SK-N-SH (cell line): ENCODE measurements at regions not wholly inside any gene's neighbourhood (a gene's known extent, or its start where the extent isn't known, plus 50 kb on each side); places are given as distances from the start of the nearest gene placed in this dataset.

Experiments
- CTCF ChIA-PET: fragments of 300-600, 350-600 bp; formaldehyde crosslinking; extraction: SDS; loops from one replicate; lab custom pipeline; 2021; lab: Yijun Ruan, JAX
- POLR2A ChIA-PET: fragments of 350-600 bp; sonication (Branson Sonifier 250); formaldehyde crosslinking; extraction: SDS; loops from one replicate; lab custom pipeline; 2020; ENCODE audit warnings: antibody characterized with exemption, inconsistent platforms; lab: Yijun Ruan, JAX
- DNase-seq: peaks from one replicate; pipeline ENCODE4 v3.0.0; 2012
- H2AFZ ChIP-seq: fragments of 200-600 bp; sonication (generic); 2 replicates; pipeline ENCODE4 v1.8.1; 2016; ENCODE audit warnings: antibody characterized with exemption, mild to moderate bottlenecking, low read depth
- H3F3A ChIP-seq: fragments of 200-600 bp; sonication (generic); replicated peaks from 2 replicates; pipeline ENCODE3; 2016; ENCODE audit warnings: antibody characterized with exemption, mild to moderate bottlenecking; ENCODE audit not compliant: insufficient read depth
- H3K27ac ChIP-seq, 2 experiments: fragments of 200-500 bp in 1 of 2; fragments of 200-600 bp in 1 of 2; sonication (Bioruptor generic) in 1 of 2; sonication (generic), shearing (Covaris generic) in 1 of 2; 2 replicates each; pipeline versions ENCODE4 v1.5.1 to v1.6.1; 2014 to 2016; ENCODE audit warnings: low read depth in 2 of 2, inconsistent platforms in 1 of 2, low read length in 1 of 2, mild to moderate bottlenecking in 1 of 2, mixed read lengths in 1 of 2
- H3K27me3 ChIP-seq: fragments of 200-600 bp; sonication (generic), shearing (Covaris generic); 2 replicates; pipeline ENCODE4 v1.6.1; 2016; ENCODE audit warnings: mixed run types; ENCODE audit not compliant: insufficient read depth
- H3K36me3 ChIP-seq, 2 experiments: fragments of 200-500 bp in 1 of 2; fragments of 200-600 bp in 1 of 2; sonication (Bioruptor generic) in 1 of 2; sonication (generic) in 1 of 2; replicated peaks in 1 of 2; 2 replicates each; pipeline versions ENCODE3 to v1.5.1; 2014 to 2016; ENCODE audit warnings: low read length in 1 of 2, mild to moderate bottlenecking in 1 of 2; ENCODE audit not compliant: insufficient read depth in 2 of 2, control insufficient read depth in 1 of 2
- H3K4me1 ChIP-seq, 2 experiments: fragments of 200-500 bp in 1 of 2; fragments of 200-600 bp in 1 of 2; sonication (Bioruptor generic) in 1 of 2; sonication (generic), shearing (Covaris generic) in 1 of 2; 2 replicates each; pipeline versions ENCODE4 v1.5.1 to v1.6.1; 2014 to 2016; ENCODE audit warnings: low read depth in 1 of 2, low read length in 1 of 2, mixed run types in 1 of 2; ENCODE audit not compliant: insufficient read depth in 2 of 2, control insufficient read depth in 1 of 2
- H3K4me2 ChIP-seq: fragments of 200-600 bp; sonication (generic), shearing (Covaris generic); 2 replicates; pipeline ENCODE4 v1.6.1; 2017; ENCODE audit warnings: mixed run types
- H3K4me3 ChIP-seq, 2 experiments: fragments of 200-500 bp in 1 of 2; fragments of 200-600 bp in 1 of 2; sonication (Bioruptor generic) in 1 of 2; sonication (generic), shearing (Covaris generic) in 1 of 2; 2 replicates each; pipeline versions ENCODE4 v1.5.1 to v1.8.1; 2014 to 2016; ENCODE audit warnings: low read depth in 2 of 2, inconsistent platforms in 1 of 2, low read length in 1 of 2, mild to moderate bottlenecking in 1 of 2, mixed read lengths in 1 of 2, moderate library complexity in 1 of 2
- H3K79me2 ChIP-seq: fragments of 200-600 bp; sonication (generic); 2 replicates; pipeline ENCODE4 v1.8.1; 2017; ENCODE audit warnings: mild to moderate bottlenecking; ENCODE audit not compliant: insufficient read depth
- H3K9ac ChIP-seq: fragments of 200-600 bp; sonication (generic); 2 replicates; pipeline ENCODE4 v1.6.1; 2017; ENCODE audit warnings: mixed run types
- H3K9me2 ChIP-seq: fragments of 200-600 bp; sonication (generic); 2 replicates; pipeline ENCODE4 v1.6.1; 2017; ENCODE audit warnings: mixed run types
- H3K9me3 ChIP-seq: fragments of 200-600 bp; sonication (generic); 2 replicates; pipeline ENCODE4 v1.6.1; 2017; ENCODE audit warnings: mixed run types, mild to moderate bottlenecking, moderate library complexity
- H4K20me1 ChIP-seq: fragments of 200-600 bp; sonication (generic); 2 replicates; pipeline ENCODE4 v1.6.1; 2017; ENCODE audit warnings: mild to moderate bottlenecking, mixed run types; ENCODE audit not compliant: insufficient read depth
- CHD2 ChIP-seq: fragments of 150-350 bp; IDR thresholded peaks from 2 replicates; pipeline ENCODE4 v1.6.1; 2018; ENCODE audit warnings: low read length; ENCODE audit not compliant: partially characterized antibody
- CTCF ChIP-seq: fragments of 200-600 bp; sonication (generic); IDR thresholded peaks from 2 replicates; pipeline ENCODE4 v1.6.1; 2017; ENCODE audit warnings: antibody characterized with exemption, mild to moderate bottlenecking, moderate library complexity
- ELF1 ChIP-seq: IDR thresholded peaks from 2 replicates; pipeline ENCODE4 v1.4.0; 2012
- EZH2phosphoT487 ChIP-seq: fragments of 200-600 bp; sonication (generic); IDR thresholded peaks from 2 replicates; pipeline ENCODE4 v1.6.1; 2017; ENCODE audit warnings: low read depth, mixed run types, mild to moderate bottlenecking, antibody characterized with exemption, moderate library complexity, borderline replicate concordance
- FOSL2 ChIP-seq: IDR thresholded peaks from 2 replicates; pipeline ENCODE4 v1.4.0; 2012; ENCODE audit warnings: low read depth, mild to moderate bottlenecking, moderate library complexity, borderline replicate concordance
- FOXJ3 ChIP-seq: sonication (generic); formaldehyde crosslinking; IDR thresholded peaks from 2 replicates; pipeline ENCODE4 v1.5.1; 2020; ENCODE audit warnings: mild to moderate bottlenecking, missing genetic modification reagents
- FOXM1 ChIP-seq: IDR thresholded peaks from 2 replicates; pipeline ENCODE4 v1.4.0; 2012; ENCODE audit warnings: low read depth, mild to moderate bottlenecking
- JUND ChIP-seq: IDR thresholded peaks from 2 replicates; pipeline ENCODE4 v1.4.0; 2012
- MAX ChIP-seq: IDR thresholded peaks from 2 replicates; pipeline ENCODE4 v1.4.0; 2012; ENCODE audit warnings: low read depth
- NFIC ChIP-seq: IDR thresholded peaks from 2 replicates; pipeline ENCODE4 v1.4.0; 2012; ENCODE audit warnings: borderline replicate concordance
- NRF1 ChIP-seq: IDR thresholded peaks from 2 replicates; pipeline ENCODE4 v1.6.1; 2012; ENCODE audit warnings: low read depth, mild to moderate bottlenecking, low read length
- POLR2AphosphoS5 ChIP-seq: IDR thresholded peaks from 2 replicates; pipeline ENCODE4 v1.6.1; 2012; ENCODE audit warnings: low read depth, low read length
- RFX5 ChIP-seq: IDR thresholded peaks from 2 replicates; pipeline ENCODE4 v1.6.1; 2012; ENCODE audit warnings: mild to moderate bottlenecking, improper control_type of control experiment, low read length
- SMC3 ChIP-seq: IDR thresholded peaks from 2 replicates; pipeline ENCODE4 v1.6.1; 2012; ENCODE audit warnings: low read depth, low read length, improper control_type of control experiment
- TAF1 ChIP-seq: IDR thresholded peaks from 2 replicates; pipeline ENCODE4 v1.6.1; 2012; ENCODE audit warnings: low read depth, mild to moderate bottlenecking, low read length, moderate library complexity, borderline replicate concordance
- TCF12 ChIP-seq: IDR thresholded peaks from 2 replicates; pipeline ENCODE4 v1.4.0; 2012
- TEAD4 ChIP-seq: IDR thresholded peaks from 2 replicates; pipeline ENCODE4 v1.4.0; 2012; ENCODE audit warnings: mild to moderate bottlenecking, borderline replicate concordance; ENCODE audit not compliant: insufficient read depth
- USF1 ChIP-seq: IDR thresholded peaks from 2 replicates; pipeline ENCODE4 v1.4.0; 2012; ENCODE audit warnings: low read depth, borderline replicate concordance
- YY1 ChIP-seq: IDR thresholded peaks from 2 replicates; pipeline ENCODE4 v1.4.0; 2012; ENCODE audit warnings: low read depth, mild to moderate bottlenecking
- WGBS: methylation state at CpG from one replicate; pipeline ENCODE4 v1.1.6; 2017; ENCODE audit warnings: low lambda C conversion rate; 5-methylcytosine and 5-hydroxymethylcytosine counted together

GRCh38 chr13:40292108-40292507, 374.3 kb downstream of the FOXO1 start:
- no peak overlapping the region for H2AFZ ChIP-seq
- no peak for TF ChIP-seq TCF12
- no peak for TF ChIP-seq NRF1
- TF ChIP-seq SMC3, result no peak
- H3K4me3 ChIP-seq, result no peak overlapping the region
- no peaks in the 10 kb centered on the region; the same call in 1 of the 2 replicates for H3K9me3 ChIP-seq
- no peak overlapping the region for H3K27ac ChIP-seq
- H4K20me1 ChIP-seq, result no peaks in the 10 kb centered on the region
- ChIA-PET CTCF (interaction anchor here (0.7 kb wide), 1 partner anchor 8 kb away, joined by 3 read pairs; no protein-coding TSS in a partner anchor), POLR2A (no interaction called here)
- H3K4me1 ChIP-seq, result no peaks in the 10 kb centered on the region; a peak in 1 of 4 replicates
- WGBS, result 77% methylated on average over 5 of the region's 5 CpGs
- H3K4me2 ChIP-seq, result no peak overlapping the region
- no peaks in the 10 kb centered on the region for H3K9me2 ChIP-seq
- no peak overlapping the region for H3K9ac ChIP-seq
- no peaks in the 10 kb centered on the region for H3K27me3 ChIP-seq
- no peak for DNase-seq
- no peaks in the 10 kb centered on the region for H3K36me3 ChIP-seq
- no peaks in the 10 kb centered on the region for H3F3A ChIP-seq
- H3K79me2 ChIP-seq, result no peaks in the 10 kb centered on the region

- no peaks in the 10 kb centered on the region for H3F3A ChIP-seq
- no peak for TF ChIP-seq USF1
- TF ChIP-seq EZH2phosphoT487, result no peak
- no peak for TF ChIP-seq FOSL2
- TF ChIP-seq CTCF, result no peak
- TF ChIP-seq ELF1, result no peak
- no peak for TF ChIP-seq NFIC
- TF ChIP-seq POLR2AphosphoS5, result no peak
- no peak for TF ChIP-seq YY1
- TF ChIP-seq CHD2, result no peak
- TF ChIP-seq NRF1, result no peak
- no peak for TF ChIP-seq RFX5
- no peak for TF ChIP-seq TEAD4
- TF ChIP-seq FOXM1, result no peak
- no peak for TF ChIP-seq TAF1
- TF ChIP-seq FOXJ3 (CRISPR knock-in tag), result no peak
- TF ChIP-seq SMC3, result no peak
- TF ChIP-seq MAX, result no peak
- TF ChIP-seq JUND, result no peak
- no peak for TF ChIP-seq TCF12
- TF ChIP-seq, all 33 proteins: peak for 0
- Histone ChIP-seq H3K4me3 (no peak overlapping the region), H3K9me2 (no peaks in the 10 kb centered on the region), H3K4me1 (no peaks in the 10 kb centered on the region; a peak in 1 of 4 replicates), H3K27ac (no peak overlapping the region), H3K36me3 (no peaks in the 10 kb centered on the region), H3K79me2 (no peaks in the 10 kb centered on the region), H3K4me2 (no peak overlapping the region), H2AFZ (no peak overlapping the region), H3K9me3 (no peaks in the 10 kb centered on the region; the same call in 1 of the 2 replicates), H4K20me1 (no peaks in the 10 kb centered on the region), H3K9ac (no peak overlapping the region), H3K27me3 (no peaks in the 10 kb centered on the region)
- DNase-seq, result no peak
- POLR2A ChIA-PET, result no interaction called here
- WGBS, result 51% methylated on average over 4 of the region's 4 CpGs
- CTCF ChIA-PET, result interaction anchor here (0.7 kb wide), 1 partner anchor 9 kb away, joined by 3 read pairs; no protein-coding TSS in a partner anchor
Observed at GRCh38 chr13:40292536-40292935, 373.9 kb downstream of the FOXO1 start.
